IPS-20b (cell line): ENCODE measurements at regions not wholly inside any gene's neighbourhood (a gene's known extent, or its start where the extent isn't known, plus 50 kb on each side); places are given as distances from the start of the nearest gene placed in this dataset.

Source experiments
- H3K27ac ChIP-seq: one replicate; pipeline ENCODE4 v1.5.1; 2013; ENCODE audit warnings: low read length
- H3K27me3 ChIP-seq: 2 replicates; pipeline ENCODE4 v1.6.1; 2013; ENCODE audit warnings: mild to moderate bottlenecking, low read length, inconsistent platforms; ENCODE audit not compliant: insufficient read depth
- H3K36me3 ChIP-seq: 2 replicates; pipeline ENCODE4 v1.6.1; 2013; ENCODE audit warnings: low read depth, mild to moderate bottlenecking, inconsistent platforms, low read length, moderate library complexity; ENCODE audit not compliant: insufficient read depth
- H3K4me1 ChIP-seq: 2 replicates; pipeline ENCODE4 v1.6.1; 2013; ENCODE audit warnings: mild to moderate bottlenecking, control low read depth, inconsistent platforms, low read length, moderate library complexity; ENCODE audit not compliant: insufficient read depth
- H3K4me3 ChIP-seq: 2 replicates; pipeline ENCODE4 v1.5.1; 2013; ENCODE audit warnings: mild to moderate bottlenecking, low read length, inconsistent platforms
- H3K9ac ChIP-seq: 2 replicates; pipeline ENCODE4 v1.6.1; 2013; ENCODE audit warnings: low read depth, mild to moderate bottlenecking, inconsistent platforms, low read length, moderate library complexity
- H3K9me3 ChIP-seq: 2 replicates; pipeline ENCODE4 v1.6.1; 2013; ENCODE audit warnings: mild to moderate bottlenecking, low read depth, low read length, inconsistent platforms; ENCODE audit not compliant: insufficient read depth

DNA sequence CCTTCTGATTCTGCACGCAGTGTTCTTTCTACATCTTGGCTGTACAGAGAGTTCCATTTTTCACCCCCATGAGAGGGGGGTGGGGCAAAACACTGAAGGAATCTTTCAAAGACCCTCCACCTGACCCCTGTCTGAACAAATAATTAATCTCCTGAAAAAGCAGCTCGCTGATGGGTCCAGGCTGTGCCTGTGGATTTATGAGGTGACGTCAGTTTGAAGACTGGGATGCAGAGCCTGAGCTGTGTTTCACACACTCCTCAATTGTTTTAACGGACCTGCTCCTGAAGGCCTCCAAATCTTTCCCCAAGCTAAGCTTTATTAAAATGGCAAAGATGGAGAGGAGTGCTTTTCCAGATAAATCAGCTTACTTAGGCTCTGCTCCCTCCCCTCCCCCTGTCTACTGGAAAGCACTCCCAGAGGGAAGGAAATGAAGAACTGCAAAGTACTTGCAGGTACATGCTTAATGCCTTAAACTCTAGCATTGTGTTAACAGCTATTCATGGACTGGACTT lies 390.2 kb upstream of the TNP1 start:
- no peaks in the 10 kb centered on the region for H3K27me3 ChIP-seq
- H3K9me3 ChIP-seq: no peaks in the 10 kb centered on the region
- no peak overlapping the region for H3K27ac ChIP-seq
- no peaks in the 10 kb centered on the region for H3K4me1 ChIP-seq
- no peaks in the 10 kb centered on the region for H3K36me3 ChIP-seq
- no peak overlapping the region for H3K4me3 ChIP-seq
- H3K9ac ChIP-seq: no peak overlapping the region

DNA sequence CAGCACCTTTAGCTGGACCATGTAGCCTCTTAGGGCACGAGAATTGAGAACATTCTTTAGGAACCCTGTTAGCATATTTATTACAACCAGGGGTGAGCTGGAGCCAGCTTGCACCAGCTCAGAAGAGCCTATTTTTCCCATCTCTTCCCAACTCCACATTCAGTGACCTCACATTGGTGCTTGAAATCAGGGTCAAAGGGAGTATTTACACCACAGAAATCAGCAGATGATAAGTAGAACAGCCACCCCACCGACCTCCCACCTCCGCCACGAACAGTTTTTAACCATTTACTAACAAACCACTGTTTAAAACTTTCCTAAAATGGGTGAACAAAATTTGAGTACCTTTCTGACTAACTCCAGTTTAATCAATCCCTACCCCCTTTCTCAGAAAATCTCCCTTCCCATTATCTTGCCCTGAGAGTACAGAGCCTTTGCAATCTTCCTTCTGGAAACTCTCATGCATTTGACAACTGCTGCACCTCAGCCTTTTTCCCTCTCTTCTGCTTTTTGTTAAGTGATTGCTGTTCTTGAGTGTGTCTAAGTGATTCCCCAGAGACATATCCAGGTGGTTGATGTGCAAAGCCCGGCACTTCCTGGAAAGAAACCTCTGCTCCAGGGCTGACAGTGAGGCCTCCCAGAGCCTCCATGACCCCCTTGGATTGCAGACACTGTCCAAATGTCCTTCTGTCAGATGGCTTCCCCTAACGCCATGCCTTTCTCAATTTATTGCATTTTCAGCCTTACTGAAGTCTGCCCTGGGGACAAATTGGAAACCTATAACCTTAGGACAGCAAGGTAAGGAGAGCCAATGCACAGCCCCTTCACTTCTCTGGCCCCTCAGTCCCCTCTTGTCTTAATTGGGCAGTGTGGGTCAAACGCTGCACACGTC lies 389.5 kb upstream of the TNP1 start:
- no peak overlapping the region for H3K27ac ChIP-seq

GRCh38 chr2:217248312-217248935 lies 388.6 kb upstream of the TNP1 start:
- H3K9ac ChIP-seq: no peak overlapping the region
- no peaks in the 10 kb centered on the region for H3K27me3 ChIP-seq
- no peaks in the 10 kb centered on the region for H3K4me1 ChIP-seq
- no peaks in the 10 kb centered on the region for H3K9me3 ChIP-seq
- no peak overlapping the region for H3K27ac ChIP-seq
- H3K4me3 ChIP-seq: no peak overlapping the region
- H3K36me3 ChIP-seq: no peaks in the 10 kb centered on the region

More for the DNA sequence above, 389.5 kb upstream of the TNP1 start:
- no peak overlapping the region for H3K4me3 ChIP-seq
- H3K9me3 ChIP-seq: no peaks in the 10 kb centered on the region
- no peaks in the 10 kb centered on the region for H3K36me3 ChIP-seq
- no peaks in the 10 kb centered on the region for H3K27me3 ChIP-seq
- no peak overlapping the region for H3K9ac ChIP-seq
- H3K4me1 ChIP-seq: no peaks in the 10 kb centered on the region

DNA sequence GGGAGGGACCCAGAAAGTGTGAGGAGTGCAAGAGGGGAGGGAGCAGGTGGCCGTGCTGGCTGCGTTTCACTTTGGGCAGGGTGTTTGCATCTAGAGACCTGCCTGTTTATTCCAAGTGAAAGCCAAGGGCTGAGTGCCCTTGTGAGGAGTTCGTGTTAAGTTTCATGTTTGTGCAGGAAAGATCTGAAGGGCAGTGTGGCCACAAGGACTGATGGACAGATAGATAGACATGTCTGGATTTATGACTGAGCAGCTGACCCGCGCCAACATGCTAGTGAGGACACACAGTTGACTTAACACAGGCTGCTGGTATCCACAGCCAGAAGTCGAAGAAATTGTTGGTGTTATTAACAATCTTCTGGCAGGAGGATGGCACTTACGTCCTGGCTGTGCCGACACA lies 387.6 kb upstream of the TNP1 start:
- Histone ChIP-seq H3K27ac (no peak overlapping the region), H3K27me3 (no peaks in the 10 kb centered on the region)

DNA sequence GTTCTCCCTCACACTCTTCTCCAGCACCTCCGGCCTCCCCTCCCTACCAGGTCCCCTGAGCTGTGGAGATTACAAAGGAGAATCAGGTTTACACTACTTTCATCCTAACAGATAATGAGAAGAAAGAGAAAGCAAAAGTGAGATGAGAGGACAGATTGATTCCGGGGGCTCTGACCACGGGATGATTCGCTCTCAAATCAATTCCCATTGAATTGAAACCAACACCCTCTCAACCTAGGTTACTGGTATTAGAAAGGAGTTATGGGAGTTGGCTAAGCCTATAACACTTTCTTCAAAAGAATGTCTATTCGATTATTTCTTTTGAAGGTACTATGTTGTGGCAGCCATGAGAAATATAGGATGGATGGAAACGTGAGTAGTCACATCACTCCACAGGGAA lies 386.2 kb upstream of the TNP1 start:
- Histone ChIP-seq H3K27me3 (no peaks in the 10 kb centered on the region), H3K27ac (no peak overlapping the region), H3K9ac (no peak overlapping the region), H3K36me3 (no peaks in the 10 kb centered on the region), H3K4me3 (no peak overlapping the region), H3K9me3 (no peaks in the 10 kb centered on the region), H3K4me1 (no peaks in the 10 kb centered on the region)

More for the DNA sequence above, 387.6 kb upstream of the TNP1 start:
- no peak overlapping the region for H3K9ac ChIP-seq
- no peaks in the 10 kb centered on the region for H3K9me3 ChIP-seq
- H3K36me3 ChIP-seq: no peaks in the 10 kb centered on the region
- H3K4me1 ChIP-seq: no peaks in the 10 kb centered on the region
- H3K4me3 ChIP-seq: no peak overlapping the region

DNA sequence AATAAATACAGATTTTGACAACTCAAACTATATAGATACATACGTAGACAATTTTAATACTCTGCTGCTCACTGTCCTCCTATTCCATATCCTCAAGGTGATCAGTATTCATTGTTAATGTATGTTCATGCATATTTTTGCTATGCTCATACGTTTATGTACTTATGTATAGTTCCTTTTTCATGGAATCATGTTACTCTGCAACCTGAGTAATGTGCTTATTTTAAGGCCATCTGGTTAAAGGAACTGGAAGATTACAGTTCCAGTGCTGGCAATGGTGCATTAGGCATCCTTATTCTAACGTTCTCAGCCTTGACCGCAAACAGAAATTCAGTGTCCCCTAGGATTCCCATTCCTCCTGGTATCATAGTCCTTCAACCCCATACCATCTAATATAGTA lies 385.0 kb upstream of the TNP1 start:
- Histone ChIP-seq H3K4me3 (no peak overlapping the region), H3K9ac (no peak overlapping the region), H3K27ac (no peak overlapping the region), H3K9me3 (no peaks in the 10 kb centered on the region), H3K36me3 (no peaks in the 10 kb centered on the region), H3K27me3 (no peaks in the 10 kb centered on the region), H3K4me1 (no peaks in the 10 kb centered on the region)

DNA sequence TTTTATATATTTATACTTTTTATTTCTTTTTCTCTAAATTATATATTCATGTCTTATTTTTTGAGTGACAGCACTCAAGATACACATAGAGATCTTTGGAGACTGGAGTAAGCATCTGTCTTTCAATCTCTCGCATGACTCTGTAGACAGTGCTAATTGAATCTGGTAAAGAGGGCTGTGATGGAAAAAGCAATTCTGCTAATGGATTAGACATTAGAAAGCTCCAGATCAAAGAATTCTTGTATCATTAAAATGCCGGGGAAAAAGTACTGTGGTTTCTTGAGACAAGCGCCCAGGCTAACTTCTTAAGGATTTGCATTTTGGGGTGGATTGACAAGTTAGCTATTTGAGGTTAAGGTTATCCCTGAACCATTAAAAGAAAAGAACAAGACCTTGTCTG lies 383.1 kb upstream of the TNP1 start:
- Histone ChIP-seq H3K36me3 (no peaks in the 10 kb centered on the region), H3K4me1 (no peaks in the 10 kb centered on the region), H3K9ac (no peak overlapping the region), H3K4me3 (no peak overlapping the region), H3K9me3 (no peaks in the 10 kb centered on the region), H3K27ac (no peak overlapping the region), H3K27me3 (no peaks in the 10 kb centered on the region)

- H3K9ac ChIP-seq: no peak overlapping the region
- no peaks in the 10 kb centered on the region for H3K36me3 ChIP-seq
- H3K27me3 ChIP-seq: no peaks in the 10 kb centered on the region
- no peaks in the 10 kb centered on the region for H3K4me1 ChIP-seq
- no peaks in the 10 kb centered on the region for H3K9me3 ChIP-seq
- no peak overlapping the region for H3K27ac ChIP-seq
- no peak overlapping the region for H3K4me3 ChIP-seq
Observed at GRCh38 chr2:217231724-217232123, 371.9 kb upstream of the TNP1 start.

DNA sequence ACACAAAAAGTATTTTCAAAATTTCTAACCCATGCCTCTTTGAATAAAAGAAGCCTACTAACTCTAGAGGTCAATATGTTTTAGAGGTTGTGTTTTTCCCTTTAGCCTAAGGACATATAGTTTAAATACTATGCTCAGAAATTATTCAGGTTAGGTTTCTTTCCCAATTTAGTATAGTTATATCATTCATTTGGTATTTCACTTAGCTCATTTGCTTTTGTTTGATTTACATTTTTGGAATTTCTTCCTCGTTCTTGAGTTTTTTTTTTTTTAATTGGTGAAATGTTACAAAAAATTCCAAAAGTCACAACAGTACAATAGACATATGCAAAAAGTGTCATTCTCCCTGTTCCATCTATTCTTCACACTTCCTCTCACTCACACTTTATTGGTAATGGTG lies 371.3 kb upstream of the TNP1 start:
- Histone ChIP-seq H3K9me3 (no peaks in the 10 kb centered on the region), H3K27ac (no peak overlapping the region), H3K9ac (no peak overlapping the region), H3K4me3 (no peak overlapping the region), H3K36me3 (no peaks in the 10 kb centered on the region), H3K4me1 (no peaks in the 10 kb centered on the region), H3K27me3 (no peaks in the 10 kb centered on the region)

DNA sequence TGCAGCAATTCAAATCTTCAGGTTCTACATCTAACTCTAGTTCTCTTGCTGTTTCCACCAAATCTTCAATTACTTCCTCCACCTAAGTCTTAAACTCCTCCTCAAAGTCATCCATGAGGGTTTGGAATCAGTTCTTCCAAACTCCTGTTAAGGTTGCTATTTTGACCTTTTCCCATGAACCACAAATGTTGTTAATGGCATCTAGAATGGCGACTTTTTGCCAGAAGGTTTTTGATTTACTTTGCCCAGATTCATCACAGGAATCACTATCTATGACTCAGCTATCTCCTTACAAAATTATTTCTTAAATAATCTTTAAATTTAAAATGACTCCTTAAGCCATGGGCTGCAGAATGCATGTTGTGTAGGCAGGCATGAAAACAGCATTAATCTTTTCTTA lies 368.9 kb upstream of the TNP1 start:
- Histone ChIP-seq H3K36me3 (no peaks in the 10 kb centered on the region), H3K27me3 (no peaks in the 10 kb centered on the region), H3K4me3 (no peak overlapping the region)

DNA sequence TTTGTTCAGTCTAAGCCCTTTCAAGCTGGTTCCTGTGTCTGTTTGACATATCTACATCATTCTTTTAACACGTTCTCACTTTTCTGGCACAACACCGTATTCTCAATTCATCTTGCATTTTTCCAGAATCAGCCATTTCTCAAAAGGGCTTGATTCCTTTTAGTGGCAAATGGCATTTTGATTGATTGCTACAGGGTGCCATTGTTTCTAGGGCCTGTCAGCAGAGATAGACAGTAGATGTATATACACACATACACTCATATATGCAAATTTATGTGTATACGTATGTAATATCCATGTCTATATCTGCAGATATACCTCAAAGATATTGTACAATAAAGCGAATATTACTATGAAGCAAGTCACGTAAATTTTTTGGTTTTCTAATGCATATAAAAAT lies 367.9 kb upstream of the TNP1 start:
- Histone ChIP-seq H3K4me3 (no peak overlapping the region), H3K9me3 (no peaks in the 10 kb centered on the region), H3K36me3 (no peaks in the 10 kb centered on the region), H3K27me3 (no peaks in the 10 kb centered on the region), H3K4me1 (no peaks in the 10 kb centered on the region), H3K27ac (no peak overlapping the region), H3K9ac (no peak overlapping the region)

More for the DNA sequence above, 368.9 kb upstream of the TNP1 start:
- Histone ChIP-seq H3K4me1 (no peaks in the 10 kb centered on the region), H3K9me3 (no peaks in the 10 kb centered on the region), H3K27ac (no peak overlapping the region), H3K9ac (no peak overlapping the region)

GRCh38 chr2:217225596-217225995 lies 365.7 kb upstream of the TNP1 start:
- Histone ChIP-seq H3K27ac (no peak overlapping the region), H3K36me3 (no peaks in the 10 kb centered on the region), H3K9me3 (no peaks in the 10 kb centered on the region), H3K9ac (no peak overlapping the region), H3K4me1 (no peaks in the 10 kb centered on the region), H3K27me3 (no peaks in the 10 kb centered on the region), H3K4me3 (no peak overlapping the region)
